ENCODE measurements at regions not wholly inside any gene's neighbourhood (a gene's known extent, or its start where the extent isn't known, plus 50 kb on each side); places are given as distances from the start of the nearest gene placed in this dataset.

- no peak for TF ChIP-seq GATA3 (IDR thresholded peaks at IDR 0.05; ENCODE audit: low read depth, low read length)
- TF ChIP-seq GATA2 (IDR thresholded peaks at IDR 0.05; ENCODE audit: low read depth, low read length) = no peak
Measured at GRCh38 chr22:48284671-48285070, 1522.2 kb downstream of the TBC1D22A start.
